Neutrophil (primary cell): ENCODE measurements at regions not wholly inside any gene's neighbourhood (a gene's known extent, or its start where the extent isn't known, plus 50 kb on each side); places are given as distances from the start of the nearest gene placed in this dataset.

Experiments used
- H3K27ac ChIP-seq: fragments of 200-600 bp; sonication (generic); 2 replicates; pipeline ENCODE4 v1.5.1; 2016; ENCODE audit warnings: mild to moderate bottlenecking, moderate library complexity
- H3K27me3 ChIP-seq: fragments of 200-600 bp; sonication (generic); 2 replicates; pipeline ENCODE4 v1.6.0; 2016; ENCODE audit warnings: mild to moderate bottlenecking
- H3K36me3 ChIP-seq: fragments of 200-600 bp; sonication (generic); 2 replicates; pipeline ENCODE4 v1.5.1; 2017
- H3K4me1 ChIP-seq, 2 experiments: fragments of 200-600 bp in 1 of 2; sonication (generic) in 1 of 2; 1 replicate in 1 of 2; 2 replicates in 1 of 2; pipeline versions ENCODE4 v1.5.1 to v1.6.1; 2013 to 2016; ENCODE audit warnings: low read depth in 1 of 2, low read length in 1 of 2, mild to moderate bottlenecking in 1 of 2, moderate library complexity in 1 of 2; ENCODE audit not compliant: control insufficient read depth in 1 of 2, insufficient read depth in 1 of 2
- H3K4me3 ChIP-seq, 2 experiments: fragments of 200-600 bp in 1 of 2; sonication (generic) in 1 of 2; 1 replicate in 1 of 2; 2 replicates in 1 of 2; pipeline ENCODE4 v1.5.1; 2013 to 2016; ENCODE audit warnings: low read depth in 1 of 2, low read length in 1 of 2, mild to moderate bottlenecking in 1 of 2, moderate library complexity in 1 of 2
- H3K9me3 ChIP-seq: fragments of 200-600 bp; sonication (generic); 2 replicates; pipeline ENCODE4 v1.5.1; 2016
- TF ChIP-seq, protein P1 (sequence below): fragments of 200-600 bp; sonication (generic); IDR thresholded peaks from 2 replicates; pipeline ENCODE4 v1.5.1; 2016; ENCODE audit warnings: antibody characterized with exemption

- H3K27ac ChIP-seq: no peak overlapping the region
- H3K9me3 ChIP-seq: no peaks in the 10 kb centered on the region
- H3K4me3 ChIP-seq: no peak overlapping the region
- TF ChIP-seq, protein P1, sequence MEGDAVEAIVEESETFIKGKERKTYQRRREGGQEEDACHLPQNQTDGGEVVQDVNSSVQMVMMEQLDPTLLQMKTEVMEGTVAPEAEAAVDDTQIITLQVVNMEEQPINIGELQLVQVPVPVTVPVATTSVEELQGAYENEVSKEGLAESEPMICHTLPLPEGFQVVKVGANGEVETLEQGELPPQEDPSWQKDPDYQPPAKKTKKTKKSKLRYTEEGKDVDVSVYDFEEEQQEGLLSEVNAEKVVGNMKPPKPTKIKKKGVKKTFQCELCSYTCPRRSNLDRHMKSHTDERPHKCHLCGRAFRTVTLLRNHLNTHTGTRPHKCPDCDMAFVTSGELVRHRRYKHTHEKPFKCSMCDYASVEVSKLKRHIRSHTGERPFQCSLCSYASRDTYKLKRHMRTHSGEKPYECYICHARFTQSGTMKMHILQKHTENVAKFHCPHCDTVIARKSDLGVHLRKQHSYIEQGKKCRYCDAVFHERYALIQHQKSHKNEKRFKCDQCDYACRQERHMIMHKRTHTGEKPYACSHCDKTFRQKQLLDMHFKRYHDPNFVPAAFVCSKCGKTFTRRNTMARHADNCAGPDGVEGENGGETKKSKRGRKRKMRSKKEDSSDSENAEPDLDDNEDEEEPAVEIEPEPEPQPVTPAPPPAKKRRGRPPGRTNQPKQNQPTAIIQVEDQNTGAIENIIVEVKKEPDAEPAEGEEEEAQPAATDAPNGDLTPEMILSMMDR: no peak
- no peaks in the 10 kb centered on the region for H3K27me3 ChIP-seq
- no peaks in the 10 kb centered on the region for H3K36me3 ChIP-seq
- no peaks in the 10 kb centered on the region for H3K4me1 ChIP-seq
These were observed 251.3 kb downstream of the GAS1 start for GRCh38 chr9:86695910-86696424.

- Histone ChIP-seq H3K27ac (no peak overlapping the region), H3K4me1 (no peaks in the 10 kb centered on the region), H3K9me3 (no peaks in the 10 kb centered on the region), H3K27me3 (no peaks in the 10 kb centered on the region), H3K4me3 (no peak overlapping the region), H3K36me3 (no peaks in the 10 kb centered on the region)
- TF ChIP-seq, protein P1: no peak
These were observed 257.3 kb downstream of the GAS1 start for GRCh38 chr9:86690034-86690433.

DNA sequence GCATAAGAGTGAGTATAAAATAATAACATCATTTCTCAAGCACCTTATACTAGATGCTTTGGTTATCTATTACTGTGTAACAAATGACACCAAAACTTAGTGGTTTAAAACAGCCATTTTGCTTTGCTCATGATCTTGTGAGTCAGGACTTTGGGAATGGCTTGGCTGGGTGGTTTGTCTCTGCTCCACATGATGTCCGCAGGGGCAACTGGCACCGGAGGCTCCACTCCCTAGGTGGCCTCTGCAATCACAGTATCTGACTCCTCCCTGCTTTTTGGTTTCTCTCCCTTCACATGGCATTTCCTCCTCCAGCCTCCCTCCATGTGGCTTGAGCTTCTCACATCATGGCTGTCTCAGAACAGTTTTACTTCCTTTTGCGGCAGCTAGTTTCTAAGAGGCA, 259.5 kb downstream of the GAS1 start:
- Histone ChIP-seq H3K9me3 (no peaks in the 10 kb centered on the region), H3K27me3 (no peaks in the 10 kb centered on the region), H3K36me3 (no peaks in the 10 kb centered on the region), H3K4me3 (no peak overlapping the region), H3K27ac (no peak overlapping the region), H3K4me1 (no peaks in the 10 kb centered on the region)
- TF ChIP-seq, protein P1: no peak

DNA sequence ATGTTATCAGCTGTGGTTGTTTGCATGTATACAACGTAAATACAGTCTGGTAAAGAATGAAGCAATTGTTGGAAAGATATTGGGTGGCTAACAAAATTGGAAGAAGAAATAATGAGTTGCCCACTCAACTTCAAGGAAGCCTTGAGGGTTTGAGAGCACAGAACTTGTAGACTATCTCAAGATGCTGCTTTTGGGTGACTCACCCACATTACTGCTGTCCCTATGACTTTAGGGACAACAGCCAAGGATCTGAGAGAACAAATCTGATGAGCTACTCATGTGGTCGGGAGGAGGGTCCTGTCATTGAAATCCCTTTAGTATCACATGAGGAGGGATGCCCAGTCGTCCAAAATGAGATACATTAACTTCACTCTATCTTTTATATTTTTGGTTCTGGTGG, 261.8 kb downstream of the GAS1 start:
- Histone ChIP-seq H3K9me3 (no peaks in the 10 kb centered on the region), H3K4me3 (no peak overlapping the region), H3K27ac (no peak overlapping the region), H3K4me1 (no peaks in the 10 kb centered on the region), H3K27me3 (no peaks in the 10 kb centered on the region), H3K36me3 (no peaks in the 10 kb centered on the region)
- TF ChIP-seq, protein P1: no peak

- TF ChIP-seq, protein P1: no peak
- no peak overlapping the region for H3K27ac ChIP-seq
- H3K4me1 ChIP-seq: no peaks in the 10 kb centered on the region
- no peak overlapping the region for H3K4me3 ChIP-seq
- no peaks in the 10 kb centered on the region for H3K9me3 ChIP-seq
- H3K27me3 ChIP-seq: no peaks in the 10 kb centered on the region
- H3K36me3 ChIP-seq: no peaks in the 10 kb centered on the region
These were observed 263.2 kb downstream of the GAS1 start for GRCh38 chr9:86684148-86684547.

DNA sequence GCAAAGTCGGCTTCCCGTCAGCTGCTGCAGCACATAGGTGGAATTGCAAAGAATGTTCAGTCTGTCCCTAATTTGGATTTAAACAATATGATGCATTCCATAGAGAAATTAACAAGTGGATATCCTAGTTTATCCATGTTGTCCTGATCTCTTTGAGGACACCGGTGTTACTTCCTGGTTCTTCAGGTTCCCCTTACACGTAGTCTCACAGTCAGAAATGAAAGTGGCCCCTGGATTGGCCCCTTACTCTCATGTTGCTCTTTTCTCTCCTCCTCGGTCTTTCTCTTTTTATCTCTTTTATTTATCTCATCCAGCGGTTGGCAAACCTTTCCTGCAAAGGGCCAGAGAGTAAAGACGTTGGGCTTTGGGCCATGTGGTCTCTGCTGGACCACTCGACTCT, 265.1 kb downstream of the GAS1 start:
- TF ChIP-seq, protein P1: no peak
- no peaks in the 10 kb centered on the region for H3K36me3 ChIP-seq
- no peaks in the 10 kb centered on the region for H3K27me3 ChIP-seq
- H3K9me3 ChIP-seq: no peaks in the 10 kb centered on the region
- no peaks in the 10 kb centered on the region for H3K4me1 ChIP-seq
- no peak overlapping the region for H3K4me3 ChIP-seq
- no peak overlapping the region for H3K27ac ChIP-seq
